Esophagus muscularis mucosa (tissue), 3 donors: ENCODE measurements at regions not wholly inside any gene's neighbourhood (a gene's known extent, or its start where the extent isn't known, plus 50 kb on each side); places are given as distances from the start of the nearest gene placed in this dataset.

Source experiments
- CTCF ChIP-seq, 3 experiments: fragments of 200-600 bp in 2 of 3; fragments of 450-650 bp in 1 of 3; sonication (generic) in 2 of 3; IDR thresholded peaks; one replicate each; pipeline ENCODE4 v1.5.1; 2017 to 2019; ENCODE audit warnings: antibody characterized with exemption in 3 of 3, mild to moderate bottlenecking in 2 of 3, moderate library complexity in 1 of 3
- POLR2AphosphoS5 ChIP-seq, 2 donors: sonication (generic); formaldehyde crosslinking; IDR thresholded peaks; one replicate each; pipeline ENCODE4 v1.6.1; 2017; ENCODE audit warnings: antibody characterized with exemption in 2 of 2

- TF ChIP-seq POLR2AphosphoS5 (IDR thresholded peaks at IDR 0.05), result no peak
- no peak for TF ChIP-seq CTCF (IDR thresholded peaks at IDR 0.05)
Measured at GRCh38 chr10:64546073-64546472, 1024.9 kb downstream of the REEP3 start.
